Muscle of leg (tissue), 3 donors: ENCODE measurements at regions not wholly inside any gene's neighbourhood (a gene's known extent, or its start where the extent isn't known, plus 50 kb on each side); places are given as distances from the start of the nearest gene placed in this dataset.

Experiments
- DNase-seq: peaks from one replicate; pipeline ENCODE4 v3.0.0; 2013
- H3K27ac ChIP-seq: one replicate; pipeline ENCODE4 v1.5.1; 2013; ENCODE audit warnings: mild to moderate bottlenecking, low read length, control low read depth
- H3K27me3 ChIP-seq: one replicate; pipeline ENCODE4 v1.6.1; 2013; ENCODE audit warnings: low read length; ENCODE audit not compliant: control insufficient read depth, insufficient read depth
- H3K36me3 ChIP-seq: one replicate; pipeline ENCODE4 v1.6.1; 2013; ENCODE audit warnings: low read length; ENCODE audit not compliant: control insufficient read depth, insufficient read depth
- H3K4me1 ChIP-seq: one replicate; pipeline ENCODE4 v1.6.1; 2013; ENCODE audit warnings: low read length; ENCODE audit not compliant: control insufficient read depth, insufficient read depth
- H3K4me3 ChIP-seq: one replicate; pipeline ENCODE4 v1.5.1; 2013; ENCODE audit warnings: low read length, control low read depth
- H3K9me3 ChIP-seq: replicated peaks from 2 replicates; pipeline ENCODE4 v1.6.1; 2013; ENCODE audit warnings: low read depth, low read length; ENCODE audit not compliant: control insufficient read depth
- WGBS: methylation state at CpG from one replicate; pipeline ENCODE4 v1.1.5; 2013; ENCODE audit warnings: missing lambda C conversion rate; ENCODE audit not compliant: insufficient coverage; 5-methylcytosine and 5-hydroxymethylcytosine counted together

DNA sequence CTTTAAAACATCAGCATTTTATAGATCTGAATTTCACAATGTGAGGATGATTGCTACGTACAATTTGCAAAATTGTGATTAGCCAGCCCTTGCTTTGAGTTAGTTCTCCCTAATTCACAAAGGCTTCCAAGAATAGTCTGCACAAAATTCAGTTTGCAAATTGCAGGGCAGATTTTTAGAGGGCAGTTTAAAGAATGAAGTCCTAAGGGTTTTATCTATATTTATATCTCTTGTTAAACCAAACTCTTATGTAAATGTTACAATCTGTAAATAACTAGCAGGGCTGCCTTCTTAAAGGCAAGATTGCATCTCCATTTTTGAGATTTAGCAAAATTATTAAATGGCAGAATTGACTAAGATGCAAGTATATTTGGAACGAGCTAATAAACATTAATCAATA lies 52.8 kb upstream of the ZNF536 start:
- H3K27ac ChIP-seq, result no peak overlapping the region
- H3K36me3 ChIP-seq, result no peaks in the 10 kb centered on the region
- WGBS, result no CpG with 5 or more reads among the region's 2 CpGs
- H3K4me3 ChIP-seq, result no peak overlapping the region
- no peak for DNase-seq
- peaks cover 2% of the 10 kb centered on the region for H3K9me3 ChIP-seq
- H3K4me1 ChIP-seq, result no peaks in the 10 kb centered on the region
- H3K27me3 ChIP-seq, result no peaks in the 10 kb centered on the region

- Histone ChIP-seq H3K27me3 (no peaks in the 10 kb centered on the region), H3K4me1 (no peaks in the 10 kb centered on the region), H3K36me3 (no peaks in the 10 kb centered on the region), H3K9me3 (peaks cover 2% of the 10 kb centered on the region), H3K4me3 (no peak overlapping the region), H3K27ac (no peak overlapping the region)
- DNase-seq, result no peak
Measured at GRCh38 chr19:30319876-30320275, 52.3 kb upstream of the ZNF536 start.

DNA sequence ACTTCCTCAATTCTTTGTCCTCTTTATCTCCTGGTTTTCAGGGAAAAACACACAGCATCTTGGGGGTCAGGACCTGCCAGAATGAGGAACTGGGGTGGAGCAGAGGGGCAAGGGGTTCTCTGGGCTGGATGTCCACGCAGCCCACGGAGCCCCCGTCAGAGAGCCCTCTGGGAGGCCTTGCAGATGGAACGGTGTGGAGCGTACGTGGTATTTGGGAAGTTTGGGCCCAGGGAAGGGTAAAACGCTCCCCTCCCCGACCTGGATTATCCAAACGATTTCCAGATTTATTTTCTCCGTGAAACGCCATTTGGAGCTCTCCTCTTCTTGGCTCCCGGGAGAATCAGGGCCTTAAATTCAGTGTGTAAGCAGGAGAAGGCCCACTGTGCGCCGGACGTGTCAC lies 51.7 kb upstream of the ZNF536 start:
- Histone ChIP-seq H3K4me1 (peaks cover under 1% of the 10 kb centered on the region), H3K27me3 (no peaks in the 10 kb centered on the region), H3K4me3 (no peak overlapping the region), H3K36me3 (no peaks in the 10 kb centered on the region), H3K9me3 (no peaks in the 10 kb centered on the region), H3K27ac (no peak overlapping the region)
- WGBS, result 40% methylated on average over 3 of the region's 15 CpGs
- no peak for DNase-seq

- WGBS, result 47% methylated on average over 9 of the region's 11 CpGs
- Histone ChIP-seq H3K9me3 (no peaks in the 10 kb centered on the region), H3K4me1 (peaks cover 4% of the 10 kb centered on the region), H3K27ac (no peak overlapping the region), H3K36me3 (no peaks in the 10 kb centered on the region), H3K4me3 (no peak overlapping the region), H3K27me3 (no peaks in the 10 kb centered on the region)
- no peak for DNase-seq
Measured at GRCh38 chr19:30320916-30321315, 51.3 kb upstream of the ZNF536 start.
